CD1c-positive myeloid dendritic cell (primary cell): ENCODE measurements at regions not wholly inside any gene's neighbourhood (a gene's known extent, or its start where the extent isn't known, plus 50 kb on each side); places are given as distances from the start of the nearest gene placed in this dataset.
"Not testable (repeated sequence)": the region's sequence is repeated elsewhere in the genome, so short reads cannot be mapped to it uniquely, and the experiment has no call there.

Source experiments
- DNase-seq: peaks from one replicate; pipeline ENCODE4 v3.0.0-alpha.2; 2016; ENCODE audit errors: extremely low spot score

DNA sequence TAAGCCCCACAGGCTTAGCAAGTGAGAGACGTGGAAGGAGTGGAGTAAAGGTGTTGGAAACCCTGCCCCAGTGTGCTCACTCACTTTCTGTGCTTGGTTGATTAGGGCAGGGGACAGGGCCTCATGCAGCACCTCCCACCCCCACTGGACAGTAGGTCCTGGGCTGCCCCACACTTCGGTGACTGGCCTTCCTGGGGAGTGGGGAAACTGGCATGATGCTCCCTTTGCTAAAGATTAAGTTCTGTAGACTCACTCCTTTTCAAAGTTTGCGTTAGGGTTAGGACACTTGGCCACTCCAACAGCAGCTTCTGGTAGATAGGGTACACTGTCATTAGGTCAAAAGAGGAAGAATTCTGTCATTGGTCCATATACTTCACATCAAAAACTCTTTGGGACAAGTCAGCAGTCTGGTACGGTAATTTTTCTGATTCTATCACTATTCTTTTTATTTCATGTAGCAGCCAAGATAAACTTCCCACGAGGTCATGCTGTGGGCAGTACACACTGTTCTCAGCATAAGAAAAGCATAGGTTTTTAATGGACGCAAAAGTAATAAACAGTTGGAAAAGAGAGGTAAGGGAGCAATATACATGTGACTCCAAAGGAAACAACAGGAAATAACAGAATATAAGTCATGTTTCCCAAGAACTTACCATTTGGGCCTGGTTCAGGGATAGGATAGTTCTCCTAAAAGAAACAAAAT, 106.6 kb upstream of the TERB2 start:
- not testable (repeated sequence) for DNase-seq

DNA sequence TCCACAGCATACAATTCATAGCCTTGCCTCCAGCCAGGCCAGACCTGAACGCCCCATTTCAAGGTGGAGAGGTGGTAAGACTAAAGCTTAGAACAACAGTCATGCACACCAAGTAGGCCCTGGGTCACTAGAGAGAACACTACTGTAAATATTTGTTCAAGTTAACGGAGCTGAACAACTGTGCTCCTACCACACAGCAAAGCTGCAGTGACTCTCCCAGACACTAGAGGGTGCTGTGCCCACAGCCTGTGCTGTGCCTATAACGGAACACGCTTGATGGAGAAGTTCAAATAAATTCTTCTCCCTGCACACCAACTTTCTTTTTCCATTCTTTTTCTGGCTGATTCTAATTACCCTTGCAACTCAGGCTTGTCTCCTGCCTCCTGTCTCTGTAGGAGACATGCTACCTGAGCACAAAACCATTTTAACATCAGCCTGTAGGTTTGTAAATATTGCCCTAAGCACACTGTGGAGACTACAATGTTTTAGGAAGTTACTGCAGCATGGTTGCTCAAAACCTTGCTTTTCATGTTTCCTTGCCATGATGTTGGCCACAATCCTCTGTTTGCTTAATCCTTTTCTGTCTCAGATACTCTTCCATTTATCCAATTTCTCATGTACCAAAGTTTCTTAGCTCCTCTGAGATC, 103.1 kb upstream of the TERB2 start:
- DNase-seq, result peak; percentile 78

- not testable (repeated sequence) for DNase-seq
Measured at GRCh38 chr15:44854696-44855095, 101.8 kb upstream of the TERB2 start.

DNA sequence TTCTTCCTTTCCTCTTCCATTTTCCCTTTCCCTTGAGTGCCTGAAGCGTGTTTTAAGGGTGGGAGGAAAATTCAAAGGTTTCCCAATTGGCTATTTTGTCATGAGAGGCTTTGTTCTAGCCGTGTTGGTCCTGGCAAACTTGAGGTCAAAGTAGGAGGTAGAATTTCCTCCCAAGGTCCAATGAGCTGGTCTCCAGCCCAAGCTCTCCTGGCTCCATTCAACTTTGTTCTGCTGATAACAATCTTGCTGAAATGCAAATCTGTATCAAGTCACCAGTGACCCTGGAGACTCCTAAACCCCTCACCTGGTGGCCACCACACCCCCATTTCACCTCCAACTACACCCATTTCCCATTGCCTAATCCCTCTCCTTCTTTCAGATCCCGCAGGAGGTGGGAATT, 100.2 kb upstream of the TERB2 start:
- DNase-seq, result not testable (repeated sequence)

- not testable (repeated sequence) for DNase-seq
Measured at GRCh38 chr15:44857164-44857710, 99.2 kb upstream of the TERB2 start.

- DNase-seq, result not testable (repeated sequence)
Measured at GRCh38 chr15:44859088-44859487, 97.4 kb upstream of the TERB2 start.

DNA sequence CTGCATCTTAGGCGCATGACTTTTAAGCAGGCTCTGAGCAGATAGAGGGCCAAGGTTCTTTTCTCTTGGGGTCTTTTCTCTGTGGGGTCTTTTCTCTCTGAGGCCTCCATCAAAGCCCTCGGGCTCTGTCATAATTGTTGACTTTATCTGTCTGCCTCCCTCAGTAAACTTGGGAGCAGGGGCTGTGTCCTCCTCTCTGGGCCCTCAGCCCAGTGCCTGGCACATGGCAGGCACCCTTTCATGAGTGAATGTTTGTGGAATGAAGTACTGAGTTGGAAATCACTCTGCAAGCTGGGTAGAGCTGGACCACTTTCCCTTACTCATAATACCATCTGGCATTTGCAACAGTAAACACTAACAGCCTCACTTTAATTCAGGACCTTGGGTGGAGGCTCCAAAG, 96.3 kb upstream of the TERB2 start:
- DNase-seq, result not testable (repeated sequence)

- DNase-seq, result no peak
Measured at GRCh38 chr15:44861439-44861910, 95.0 kb upstream of the TERB2 start.

DNA sequence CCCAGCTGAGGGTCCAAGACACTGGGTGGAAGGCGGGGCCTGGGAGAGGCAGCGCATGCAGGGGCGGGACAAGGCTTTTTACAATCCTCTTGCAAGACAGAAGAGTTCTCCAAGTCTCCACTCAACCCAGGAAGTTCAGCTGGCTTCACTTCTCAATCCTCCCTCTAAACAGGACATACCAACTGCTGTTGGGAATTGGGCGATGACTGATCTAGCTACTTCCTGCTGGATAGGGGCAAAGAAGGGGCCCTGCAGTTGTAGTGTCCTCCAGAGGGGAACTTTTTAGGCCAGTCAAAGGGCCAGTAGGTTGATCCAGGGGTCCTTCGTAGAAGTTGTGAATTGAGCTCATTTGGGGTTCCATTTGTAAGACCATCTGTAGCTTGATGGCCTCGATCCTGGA, 94.6 kb upstream of the TERB2 start:
- DNase-seq, result no peak

- DNase-seq, result not testable (repeated sequence)
Measured at GRCh38 chr15:44862866-44863265, 93.6 kb upstream of the TERB2 start.

DNA sequence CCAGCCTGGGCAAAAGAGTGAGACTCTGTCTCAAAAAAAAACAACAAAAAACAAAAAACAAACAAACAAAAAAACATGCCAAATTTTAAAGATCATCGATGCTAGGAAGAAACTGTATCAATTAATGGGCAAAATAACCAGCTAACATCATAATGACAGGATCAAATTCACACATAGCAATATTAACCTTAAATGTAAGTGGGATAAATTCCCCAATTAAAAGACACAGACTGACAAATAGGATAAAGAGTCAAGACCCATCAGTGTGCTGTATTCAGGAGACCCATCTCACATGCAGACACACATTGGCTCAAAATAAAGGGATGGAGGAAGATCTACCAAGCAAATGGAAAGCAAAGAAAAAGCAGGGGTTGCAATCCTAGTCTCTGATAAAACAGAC, 88.4 kb upstream of the TERB2 start:
- DNase-seq, result not testable (repeated sequence)

- DNase-seq, result not testable (repeated sequence)
Measured at GRCh38 chr15:44870125-44870524, 86.4 kb upstream of the TERB2 start.

GRCh38 chr15:44873103-44873502, 83.4 kb upstream of the TERB2 start:
- DNase-seq, result no peak

- DNase-seq, result no peak
Measured at GRCh38 chr15:44879066-44879465, 77.4 kb upstream of the TERB2 start.

GRCh38 chr15:44882499-44882968, 74.0 kb upstream of the TERB2 start:
- no peak for DNase-seq

- DNase-seq, result no peak
Measured at GRCh38 chr15:44883199-44883877, 73.1 kb upstream of the TERB2 start.

DNA sequence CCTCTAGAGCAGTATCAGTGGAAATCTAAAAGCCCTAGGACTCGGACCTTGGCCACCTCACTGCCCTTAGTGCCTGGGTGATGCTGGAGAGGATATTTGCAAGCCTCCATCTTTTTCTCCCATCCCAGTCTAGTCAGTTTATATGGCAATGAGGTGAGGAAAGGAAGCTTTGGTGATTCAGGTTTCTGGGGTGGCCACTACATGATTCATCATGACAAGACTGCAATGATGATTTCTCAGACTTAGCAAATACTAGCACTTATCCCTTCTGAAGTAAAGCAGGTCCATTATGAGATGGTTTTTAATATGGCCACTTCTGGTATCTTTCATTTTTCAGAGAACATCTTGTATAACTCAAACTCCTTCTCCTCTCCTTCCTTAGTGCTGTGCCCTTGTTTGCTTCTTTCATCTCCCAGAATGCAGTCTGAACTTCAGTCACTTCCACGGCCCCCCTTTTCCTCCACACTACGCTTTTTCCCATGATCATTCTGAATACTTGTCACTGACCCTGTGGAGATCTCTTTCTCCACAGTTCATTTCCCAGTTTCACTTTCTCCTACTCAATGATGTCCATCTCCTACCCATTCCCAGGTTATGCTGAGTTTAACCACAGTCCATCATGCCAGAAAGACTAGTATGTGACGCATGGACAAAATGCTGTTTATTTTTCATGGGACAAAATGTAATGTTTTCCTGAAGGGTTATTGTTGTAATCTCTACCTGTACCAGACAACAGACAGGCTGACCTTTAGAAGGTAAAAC, 57.4 kb upstream of the TERB2 start:
- not testable (repeated sequence) for DNase-seq

GRCh38 chr15:44899775-44900174, 56.7 kb upstream of the TERB2 start:
- DNase-seq, result not testable (repeated sequence)

GRCh38 chr15:44900796-44901195, 55.7 kb upstream of the TERB2 start:
- DNase-seq, result not testable (repeated sequence)

DNA sequence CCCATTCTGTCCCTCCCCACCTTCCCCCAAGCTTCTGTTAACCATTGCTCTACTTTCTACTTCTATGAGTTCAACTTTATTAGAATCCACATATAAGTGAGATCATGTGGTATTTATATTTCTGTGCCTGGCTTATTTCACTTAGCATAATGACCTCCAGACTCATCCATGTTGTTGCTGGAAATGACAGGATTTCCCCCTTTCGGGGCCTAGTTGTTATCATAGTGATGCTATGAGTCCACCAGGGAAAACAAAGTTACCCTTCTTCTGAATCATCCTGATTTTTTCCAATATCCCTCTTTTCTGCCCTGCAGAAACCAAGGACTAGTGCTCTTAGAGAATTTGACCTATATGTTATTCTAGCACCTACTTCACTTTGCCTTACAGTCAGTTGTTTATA, 53.2 kb upstream of the TERB2 start:
- DNase-seq, result not testable (repeated sequence)

DNA sequence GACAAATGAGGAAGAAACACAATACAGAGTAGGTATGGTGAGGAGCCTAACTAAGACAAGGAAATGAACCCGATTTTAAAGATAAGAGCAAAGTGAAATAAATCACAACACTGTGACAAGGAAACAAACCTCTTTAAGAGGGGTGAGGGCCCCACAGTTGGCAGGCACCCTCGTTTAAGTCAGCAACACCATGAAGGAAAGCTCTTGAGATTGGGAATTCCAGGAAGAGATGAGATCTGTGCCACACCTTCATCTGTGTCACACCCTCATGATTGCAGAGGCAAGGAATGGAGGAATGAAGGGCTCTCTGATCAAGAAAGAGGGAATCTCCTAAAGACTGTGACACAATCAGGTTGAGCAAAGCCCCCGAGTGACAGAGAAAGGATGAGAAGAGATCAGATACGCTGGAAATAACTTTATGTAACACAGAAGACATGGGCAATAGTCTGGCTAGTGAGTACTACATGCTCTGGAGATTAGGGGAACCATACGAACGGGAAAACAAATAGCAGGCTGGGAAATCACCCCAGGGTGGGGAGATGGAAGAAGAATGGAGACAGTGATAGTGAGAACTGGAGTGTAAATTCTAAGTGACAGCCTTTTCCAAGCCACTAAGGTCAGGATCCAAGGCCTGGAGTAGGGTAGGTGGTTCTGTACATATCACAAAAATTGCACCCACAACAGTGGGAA, 51.7 kb upstream of the TERB2 start:
- not testable (repeated sequence) for DNase-seq
